K562 (cell line): ENCODE measurements at regions not wholly inside any gene's neighbourhood (a gene's known extent, or its start where the extent isn't known, plus 50 kb on each side); places are given as distances from the start of the nearest gene placed in this dataset.

ENCODE experiments used
- ATAC-seq: fragments of 200-7000 bp; cut with Tn5 transposase; 3 replicates; pipeline ENCODE4 v1.9.1; 2020; ENCODE audit warnings: moderate library complexity
- BruUV-seq: library from RNA; stranded (reverse); fragments of 400-500 nt; replicated peaks from 2 replicates; lab custom pipeline; 2021; lab: Mats Ljungman, UMichigan
- CTCF ChIA-PET: fragments of 300-600 bp; formaldehyde crosslinking; extraction: SDS; loops from one replicate; lab custom pipeline; 2021; ENCODE audit warnings: low intra/inter-chr PET ratio; lab: Yijun Ruan, JAX
- POLR2A ChIA-PET: fragments of 300-600, 350-650 bp; sonication (Branson Sonifier 250); formaldehyde crosslinking; extraction: SDS; loops from one replicate; lab custom pipeline; 2021; ENCODE audit warnings: antibody characterized with exemption, inconsistent platforms; lab: Yijun Ruan, JAX
- DNase-seq, 4 experiments: peaks; one replicate each; pipeline versions ENCODE4 v3.0.0 to v3.0.0-alpha.2; 2011 to 2018; ENCODE audit warnings: low spot score in 3 of 4, mixed read lengths in 3 of 4; ENCODE audit errors: extremely low read depth in 1 of 4
- FAIRE-seq: peaks from 2 replicates; lab custom pipeline; 2011; peaks lifted over from hg19 to GRCh38; lab: Jason Lieb, UNC
- H2AFZ ChIP-seq: 2 replicates; pipeline ENCODE4 v1.6.0; 2011; ENCODE audit warnings: low read depth, low read length, control low read depth, inconsistent platforms
- H3K27ac ChIP-seq: fragments of 200-600 bp; 3 replicates; pipeline ENCODE4 v1.8.0; 2011; ENCODE audit warnings: low read depth, mild to moderate bottlenecking, control low read depth, inconsistent platforms, low read length, moderate library complexity, mixed read lengths; ENCODE audit errors: extremely low read depth
- H3K27me3 ChIP-seq, 2 experiments: fragments of 300-600 bp in 1 of 2; 2 replicates in 1 of 2; 3 replicates in 1 of 2; pipeline versions ENCODE4 v1.6.0 to v1.8.0; 2011; ENCODE audit warnings: inconsistent platforms in 2 of 2, low read length in 2 of 2, mild to moderate bottlenecking in 1 of 2, mixed read lengths in 1 of 2, moderate library complexity in 1 of 2; ENCODE audit not compliant: control insufficient read depth in 2 of 2, insufficient read depth in 2 of 2
- H3K36me3 ChIP-seq: fragments of 300-600 bp; 3 replicates; pipeline ENCODE4 v1.8.0; 2011; ENCODE audit warnings: mild to moderate bottlenecking, low read length, inconsistent platforms; ENCODE audit not compliant: control insufficient read depth, insufficient read depth
- H3K4me1 ChIP-seq, 2 experiments: fragments of 200-600 bp in 1 of 2; replicated peaks in 1 of 2; 2 replicates in 1 of 2; 3 replicates in 1 of 2; pipeline versions ENCODE4 v1.5.1 to v1.8.0; 2011; ENCODE audit warnings: inconsistent platforms in 2 of 2, low read length in 2 of 2, mild to moderate bottlenecking in 1 of 2, mixed read lengths in 1 of 2, moderate library complexity in 1 of 2; ENCODE audit not compliant: control insufficient read depth in 2 of 2, insufficient read depth in 2 of 2
- H3K4me2 ChIP-seq: 2 replicates; pipeline ENCODE4 v1.6.1; 2011; ENCODE audit warnings: low read length, control low read depth, inconsistent platforms, mixed read lengths; ENCODE audit not compliant: insufficient read depth
- H3K4me3 ChIP-seq: fragments of 200-600 bp; sonication (generic), shearing (Covaris generic); 2 replicates; pipeline ENCODE4 v1.5.1; 2016; ENCODE audit warnings: control low read depth, inconsistent platforms
- H3K79me2 ChIP-seq: fragments of 200-600 bp; 3 replicates; pipeline ENCODE4 v1.8.0; 2011; ENCODE audit warnings: low read length, inconsistent platforms; ENCODE audit not compliant: control insufficient read depth, insufficient read depth
- H3K9ac ChIP-seq, 2 experiments: 2 replicates each; pipeline versions ENCODE4 v1.6.0 to v1.6.1; 2011; ENCODE audit warnings: low read depth in 2 of 2, low read length in 2 of 2, control low read depth in 1 of 2, inconsistent platforms in 1 of 2, mild to moderate bottlenecking in 1 of 2, mixed read lengths in 1 of 2; ENCODE audit not compliant: insufficient read depth in 1 of 2
- H3K9me1 ChIP-seq: one replicate; pipeline ENCODE4 v1.6.0; 2011; ENCODE audit warnings: inconsistent platforms, mild to moderate bottlenecking, low read length, moderate library complexity; ENCODE audit not compliant: control insufficient read depth, insufficient read depth
- H3K9me3 ChIP-seq: replicated peaks from 2 replicates; pipeline ENCODE4 v1.5.1; 2011; ENCODE audit warnings: low read depth, low read length, inconsistent platforms; ENCODE audit not compliant: control insufficient read depth, insufficient read depth
- H4K20me1 ChIP-seq: replicated peaks from 2 replicates; pipeline ENCODE4 v1.6.1; 2011; ENCODE audit warnings: low read length, inconsistent platforms, mixed read lengths; ENCODE audit not compliant: control insufficient read depth, insufficient read depth
- JUND ChIP-seq, 2 experiments: IDR thresholded peaks; 2 replicates in 1 of 2; 3 replicates in 1 of 2; pipeline ENCODE4 v1.6.1; 2011; ENCODE audit warnings: borderline replicate concordance in 2 of 2, low read depth in 2 of 2, low read length in 2 of 2, improper control_type of control experiment in 1 of 2, missing biosample characterization in 1 of 2, missing genetic modification characterization in 1 of 2, missing genetic modification reagents in 1 of 2
- NFE2L1 ChIP-seq: fragments of 450-650 bp; IDR thresholded peaks from 2 replicates; pipeline ENCODE4 v1.6.1; 2016; ENCODE audit warnings: missing genetic modification characterization, low read depth, mild to moderate bottlenecking, missing compliant biosample characterization, moderate library complexity, borderline replicate concordance
- SMARCA5 ChIP-seq: fragments of 450-650 bp; IDR thresholded peaks from 2 replicates; pipeline ENCODE4 v1.6.1; 2016
- SNAPC5 ChIP-seq: fragments of 250-450 bp; sonication (Bioruptor Pico); IDR thresholded peaks from 2 replicates; pipeline ENCODE4 v1.8.0; 2021; ENCODE audit warnings: moderate library complexity, mild to moderate bottlenecking, inconsistent platforms
- ZFPM2 ChIP-seq: fragments of 250-450 bp; sonication (Bioruptor Pico); IDR thresholded peaks from 2 replicates; pipeline ENCODE4 v1.5.1; 2022; ENCODE audit warnings: mild to moderate bottlenecking
- ZNF584 ChIP-seq: fragments of 200-800 bp; sonication (Bioruptor generic); IDR thresholded peaks from 2 replicates; pipeline ENCODE4 v1.6.1; 2016; ENCODE audit warnings: low read depth, mild to moderate bottlenecking, missing genetic modification characterization, missing compliant biosample characterization
- ZNF639 ChIP-seq, 2 experiments: fragments of 200-800 bp in 1 of 2; sonication (Bioruptor generic) in 1 of 2; sonication (generic) in 1 of 2; formaldehyde crosslinking in 1 of 2; IDR thresholded peaks in 1 of 2; conservative IDR thresholded peaks in 1 of 2; 2 replicates each; pipeline versions ENCODE4 v1.5.0 to v1.6.1; 2016 to 2020; ENCODE audit warnings: missing compliant biosample characterization in 1 of 2, missing genetic modification characterization in 1 of 2, missing genetic modification reagents in 1 of 2
- WGBS: fragments of 100-300 bp; shearing (Covaris generic); methylation state at CpG from one replicate; pipeline ENCODE4 v1.1.6; 2016; ENCODE audit warnings: low coverage, mixed read lengths; ENCODE audit not compliant: insufficient coverage; ENCODE audit errors: missing lambda C conversion rate; 5-methylcytosine and 5-hydroxymethylcytosine counted together
- in situ Hi-C: fragments of 300-500 bp; cut with MboI; formaldehyde crosslinking; loops from 4 replicates; pipeline ENCODE4 v1.15.0; 2018; ENCODE audit warnings: inconsistent platforms, mixed read lengths
- intact Hi-C: fragments of 100-400 bp; cut with micrococcal nuclease; formaldehyde crosslinking; loops from 2 replicates; pipeline ENCODE4 v1.14.2; 2022

GRCh38 chr13:54980651-54981050 is 1952.0 kb downstream of the OLFM4 start:
- no TSS peak for BruUV-seq
- H4K20me1 ChIP-seq: no peaks in the 10 kb centered on the region
- FAIRE-seq (no peak), ATAC-seq (no peak), DNase-seq (no peak)
- no peaks in the 10 kb centered on the region for H3K9me3 ChIP-seq
- ChIA-PET POLR2A (no interaction called here), CTCF (no interaction called here)
- H3K4me3 ChIP-seq: no peak overlapping the region
- H3K27me3 ChIP-seq: no peaks in the 10 kb centered on the region
- H3K9me1 ChIP-seq: no peaks in the 10 kb centered on the region
- H3K79me2 ChIP-seq: no peaks in the 10 kb centered on the region
- no peak overlapping the region for H3K9ac ChIP-seq
- WGBS: 0% methylated on average over 3 of the region's 3 CpGs
- intact Hi-C loops: no loop called here
- H3K36me3 ChIP-seq: no peaks in the 10 kb centered on the region
- no peaks in the 10 kb centered on the region for H3K4me1 ChIP-seq
- H3K4me2 ChIP-seq: no peak overlapping the region
- TF ChIP-seq SMARCA5 (no peak), JUND (IDR thresholded peaks at IDR 0.05; ENCODE audit: borderline replicate concordance, low read depth, low read length) (no peak), JUND (tag; IDR thresholded peaks at IDR 0.05; ENCODE audit: borderline replicate concordance, low read depth, low read length) (no peak), ZNF639 (CRISPR knock-in tag; conservative IDR thresholded peaks at IDR 0.05 in 1 of 2, IDR thresholded peaks at IDR 0.05 in 1 of 2) (no peak), ZFPM2 (CRISPR knock-in tag) (no peak), ZNF584 (CRISPR knock-in tag) (no peak), SNAPC5 (no peak), NFE2L1 (tag) (no peak)
- TF ChIP-seq, all 486 proteins: peak for 0
- H2AFZ ChIP-seq: no peak overlapping the region
- in situ Hi-C loops: no loop called here
- H3K27ac ChIP-seq: no peak overlapping the region
